NCI-H1105 treated with DMSO at 0.1 percent for 48 hours (cell line): ENCODE measurements at regions not wholly inside any gene's neighbourhood (a gene's known extent, or its start where the extent isn't known, plus 50 kb on each side); places are given as distances from the start of the nearest gene placed in this dataset.
"Not testable (repeated sequence)": the region's sequence is repeated elsewhere in the genome, so short reads cannot be mapped to it uniquely, and the experiment has no call there.

Source experiments
- DNase-seq: peaks from one replicate; lab custom pipeline; 2025; lab: John Stamatoyannopoulos, UW

- no peak for DNase-seq
Observed at GRCh38 chr2:84373391-84373790, 85.7 kb downstream of the SUCLG1 start.

- no peak for DNase-seq
Observed at GRCh38 chr2:84362541-84362940, 96.5 kb downstream of the SUCLG1 start.

GRCh38 chr2:84338069-84338468 lies 121.0 kb downstream of the SUCLG1 start:
- no peak for DNase-seq

DNA sequence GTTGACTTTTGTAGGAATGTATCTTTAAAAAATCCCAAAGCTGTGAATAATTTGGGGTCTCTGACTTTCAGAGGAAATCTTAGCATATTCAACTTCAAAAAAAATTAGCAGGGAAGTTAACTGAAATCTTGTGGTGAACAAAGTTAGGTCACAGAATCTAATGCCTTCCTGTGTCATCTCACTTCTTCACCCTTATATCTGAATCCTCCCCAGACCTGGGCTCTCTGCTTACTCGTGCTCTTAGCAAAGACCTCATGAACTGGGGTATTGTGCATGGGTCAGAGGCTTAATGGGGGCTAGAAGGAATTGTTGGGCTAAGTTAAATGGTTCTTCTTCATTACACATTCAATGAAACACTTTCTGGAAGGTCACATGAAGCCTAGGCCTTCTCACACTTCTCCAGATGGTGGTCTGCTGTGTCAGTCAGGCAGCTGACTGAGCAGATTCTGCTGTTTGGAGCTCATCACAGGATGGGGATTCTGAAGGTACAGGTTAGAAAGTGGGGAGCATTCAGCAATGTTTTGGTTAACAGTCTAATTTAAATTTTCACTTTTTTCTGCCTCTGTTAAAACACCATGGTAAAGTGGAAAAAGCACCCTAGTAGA lies 131.3 kb downstream of the SUCLG1 start:
- no peak for DNase-seq

DNA sequence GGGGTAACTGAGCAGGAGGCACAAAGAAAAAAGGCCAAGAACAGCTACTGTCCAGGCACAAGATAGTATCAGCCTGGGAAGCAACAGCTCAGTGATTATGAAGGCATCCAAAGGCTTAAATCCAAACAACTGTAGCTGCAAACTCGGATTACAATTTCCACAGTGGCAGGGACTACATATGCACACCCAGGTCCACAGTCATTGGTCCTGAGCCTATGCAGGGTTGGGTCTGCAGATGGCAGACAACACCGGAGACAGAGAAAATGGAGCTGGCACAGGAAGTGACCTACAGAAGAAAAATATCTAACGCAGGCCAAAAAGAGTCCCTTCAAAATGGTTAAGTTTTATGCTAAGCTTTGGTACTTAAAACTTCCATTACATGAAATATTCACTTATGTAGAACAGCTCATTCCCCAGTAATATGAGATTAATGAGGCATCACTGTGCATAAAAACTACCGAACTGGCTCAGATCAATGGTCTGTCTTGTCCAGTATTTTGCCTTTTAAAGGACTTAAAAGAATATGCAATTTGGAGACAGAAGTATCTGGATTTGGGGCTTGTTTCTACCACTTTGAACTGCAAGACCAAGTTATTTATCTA lies 132.1 kb downstream of the SUCLG1 start:
- no peak for DNase-seq

DNA sequence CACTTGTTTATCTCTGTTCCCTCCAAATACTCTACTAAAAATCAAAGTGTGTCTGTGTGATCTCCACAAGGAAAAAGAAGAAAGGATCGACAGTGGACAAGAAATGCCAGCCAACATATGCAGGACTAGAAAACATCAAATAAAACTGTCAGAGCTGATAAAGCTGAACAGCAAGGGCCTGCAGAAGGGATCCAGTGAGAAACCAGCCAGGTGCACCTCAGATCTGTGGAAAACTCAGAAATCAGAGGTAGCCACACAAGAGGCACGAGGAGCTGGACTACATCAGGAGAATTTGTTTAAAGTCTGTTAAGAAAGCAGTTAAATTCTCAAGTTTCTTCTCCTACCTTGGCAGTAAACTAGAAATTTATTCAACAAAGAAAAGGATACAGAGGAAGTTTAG lies 135.2 kb downstream of the SUCLG1 start:
- DNase-seq: no peak

DNA sequence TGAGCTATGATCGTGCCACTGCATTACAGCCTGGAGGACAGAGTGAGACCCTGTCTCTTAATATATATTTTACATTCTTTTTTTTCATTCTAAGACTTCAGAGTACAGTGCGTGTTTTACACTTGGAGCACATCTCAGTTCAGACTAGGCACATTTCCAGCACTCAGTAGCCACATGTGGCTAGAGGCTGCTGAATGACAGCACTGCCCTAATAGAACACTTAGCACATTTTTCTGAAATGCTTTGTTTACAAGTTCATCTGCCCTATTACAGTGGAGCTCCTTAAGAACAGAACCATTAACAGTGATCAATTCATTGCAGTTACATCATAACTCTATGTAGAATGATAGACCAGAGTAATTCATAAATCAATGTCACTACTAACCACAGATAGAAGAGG lies 138.1 kb downstream of the SUCLG1 start:
- no peak for DNase-seq

- DNase-seq: no peak
Observed at GRCh38 chr2:84319581-84319980, 139.5 kb downstream of the SUCLG1 start.

GRCh38 chr2:84317135-84317534 lies 141.9 kb downstream of the SUCLG1 start:
- DNase-seq: no peak

GRCh38 chr2:84314901-84315330 lies 144.2 kb downstream of the SUCLG1 start:
- peak; percentile 56 for DNase-seq

- DNase-seq: no peak
Observed at GRCh38 chr2:84314250-84314649, 144.8 kb downstream of the SUCLG1 start.

DNA sequence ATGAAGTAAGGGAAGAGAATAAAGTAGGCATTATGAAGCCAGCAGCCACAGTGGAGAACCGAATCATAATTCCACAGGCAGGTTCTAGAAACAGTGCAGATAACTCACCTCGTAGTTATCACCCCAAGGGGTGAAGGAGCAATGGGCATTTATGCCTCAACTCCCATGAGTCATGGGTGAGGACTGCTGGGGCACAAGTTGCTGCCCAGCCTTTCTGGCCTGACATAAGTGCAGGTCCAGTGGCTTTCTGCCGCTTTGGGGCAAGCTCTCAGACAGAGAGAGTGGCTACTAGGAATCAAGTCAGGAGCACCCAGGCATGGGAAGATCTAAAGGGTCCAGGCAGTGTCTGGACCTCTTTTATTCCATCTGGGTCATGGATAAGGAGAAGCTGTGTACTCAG lies 149.8 kb downstream of the SUCLG1 start:
- no peak for DNase-seq

DNA sequence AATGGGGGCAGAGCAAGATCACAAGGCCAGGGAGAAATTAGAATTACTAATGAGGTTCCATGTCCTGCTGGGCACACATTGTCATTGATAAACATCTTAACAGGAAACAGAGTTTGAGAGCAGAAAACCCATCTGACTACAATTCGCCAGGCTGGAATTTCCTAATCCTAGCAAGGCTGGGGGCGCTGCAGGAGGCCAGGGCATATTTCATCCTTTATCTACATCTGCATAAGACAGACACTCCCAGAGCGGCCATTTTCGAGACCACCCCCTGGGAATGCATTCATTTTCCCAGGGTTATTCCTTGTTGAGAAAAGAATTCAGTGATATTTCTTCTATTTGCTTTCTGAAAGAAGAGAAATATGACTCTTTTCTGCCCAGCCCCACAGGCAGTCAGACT lies 152.7 kb downstream of the SUCLG1 start:
- no peak for DNase-seq

DNA sequence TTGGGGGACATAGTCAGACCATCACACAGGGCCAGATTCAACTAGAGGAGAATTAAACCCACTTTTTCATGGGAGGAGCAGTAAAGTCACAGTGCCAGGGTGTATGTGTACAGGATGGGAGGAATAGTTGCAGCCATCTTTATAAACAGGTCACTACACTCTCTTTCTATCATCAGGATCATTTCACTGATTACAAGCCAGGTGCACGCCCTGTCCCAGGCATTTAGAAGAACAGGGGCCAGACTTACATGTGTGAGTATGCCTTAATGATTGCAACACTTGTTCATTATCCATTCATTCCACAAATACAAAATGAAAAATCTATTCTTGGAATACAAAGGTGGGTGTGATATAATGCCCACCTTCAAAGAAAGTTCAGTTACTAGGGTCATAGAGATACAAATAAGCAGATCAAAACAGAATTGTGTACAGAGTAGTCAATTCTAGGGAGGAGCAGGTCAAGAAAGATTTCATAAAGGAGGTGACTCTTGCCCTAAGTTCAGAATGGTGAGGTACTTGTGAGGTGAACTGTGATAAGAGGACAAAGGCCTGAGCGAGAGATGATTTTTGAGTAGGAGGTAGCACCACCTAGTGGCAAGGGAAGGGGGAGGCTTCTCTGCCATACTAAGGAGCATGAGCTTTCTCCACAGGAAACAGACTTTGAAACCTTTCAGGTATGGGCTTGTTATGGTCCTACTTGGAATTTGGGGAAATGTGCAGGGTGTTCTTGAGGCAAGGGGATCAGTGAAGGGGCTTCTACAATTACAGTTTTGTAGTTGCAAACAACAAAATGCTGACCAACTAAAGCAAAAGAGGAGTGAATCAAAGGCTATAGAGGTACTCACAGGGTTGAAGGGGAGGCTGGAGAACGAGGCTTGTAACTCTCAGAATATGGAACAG lies 156.3 kb downstream of the SUCLG1 start:
- DNase-seq: peak; percentile 37

GRCh38 chr2:84301717-84302116 lies 157.4 kb downstream of the SUCLG1 start:
- no peak for DNase-seq

DNA sequence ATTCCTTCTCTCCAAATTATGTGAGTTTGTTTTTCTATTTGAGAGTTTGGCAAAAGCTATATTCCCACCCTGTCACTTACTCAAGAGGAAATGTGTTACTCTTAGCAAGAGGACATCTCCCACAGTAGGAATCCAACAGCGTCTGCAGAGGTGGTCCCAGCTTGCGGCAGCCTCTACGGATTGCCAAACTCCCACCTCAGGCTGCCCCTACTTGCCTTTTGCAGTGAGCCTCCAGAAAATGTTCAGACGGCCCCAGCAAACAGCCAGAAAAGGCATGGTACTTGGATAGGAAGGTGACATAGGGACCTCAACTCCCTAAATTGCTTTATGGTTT lies 158.4 kb downstream of the SUCLG1 start:
- DNase-seq: no peak

DNA sequence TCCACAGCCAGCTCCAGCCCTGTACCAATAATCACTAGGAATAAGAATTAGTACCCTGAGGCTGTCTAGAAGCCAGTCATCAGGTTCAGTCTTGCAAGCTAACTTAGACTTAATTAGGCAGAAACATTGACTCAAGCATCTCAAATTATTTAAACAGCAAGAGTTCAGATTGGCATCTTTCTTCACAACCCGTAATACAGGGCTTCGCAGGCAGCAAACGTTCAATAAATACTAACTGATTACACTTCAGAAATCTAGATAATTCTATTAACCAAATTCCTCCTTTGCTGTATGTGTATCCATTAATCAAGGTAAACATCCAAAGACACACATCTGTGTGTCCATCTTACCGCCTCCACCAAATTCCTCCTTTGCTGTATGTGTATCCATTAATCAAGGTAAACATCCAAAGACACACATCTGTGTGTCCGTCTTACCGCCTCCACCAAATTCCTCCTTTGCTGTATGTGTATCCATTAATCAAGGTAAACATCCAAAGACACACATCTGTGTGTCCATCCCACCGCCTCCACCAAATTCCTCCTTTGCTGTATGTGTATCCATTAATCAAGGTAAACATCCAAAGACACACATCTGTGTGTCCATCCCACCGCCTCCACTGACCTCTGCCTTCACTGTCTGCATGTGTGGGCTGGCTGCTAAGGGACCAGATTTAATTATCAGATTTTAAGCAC lies 158.9 kb downstream of the SUCLG1 start:
- DNase-seq: not testable (repeated sequence)

- DNase-seq: no peak
Observed at GRCh38 chr2:84299211-84299775, 159.8 kb downstream of the SUCLG1 start.

DNA sequence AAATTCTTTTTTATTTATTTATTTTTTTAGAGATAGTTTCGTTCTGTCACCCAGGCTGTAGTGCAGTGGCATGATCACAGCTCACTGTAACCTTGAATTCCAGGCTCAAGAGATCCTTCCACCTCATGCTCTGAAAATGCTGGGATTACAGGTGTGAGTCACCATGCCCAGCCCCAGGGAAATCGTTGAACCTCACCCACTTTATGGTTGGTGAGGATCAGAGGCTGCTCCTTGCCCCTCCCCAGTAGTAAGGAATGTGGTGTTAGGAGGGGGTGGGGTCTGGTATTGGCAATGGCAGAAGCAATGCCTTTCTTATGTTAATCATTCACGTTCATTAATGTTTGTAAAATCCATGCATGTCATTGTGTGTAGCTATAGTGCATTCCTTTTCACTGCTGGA lies 161.9 kb downstream of the SUCLG1 start:
- no peak for DNase-seq

GRCh38 chr2:84293791-84294380 lies 165.2 kb downstream of the SUCLG1 start:
- DNase-seq: no peak

- DNase-seq: no peak
Observed at GRCh38 chr2:84292545-84292944, 166.5 kb downstream of the SUCLG1 start.

DNA sequence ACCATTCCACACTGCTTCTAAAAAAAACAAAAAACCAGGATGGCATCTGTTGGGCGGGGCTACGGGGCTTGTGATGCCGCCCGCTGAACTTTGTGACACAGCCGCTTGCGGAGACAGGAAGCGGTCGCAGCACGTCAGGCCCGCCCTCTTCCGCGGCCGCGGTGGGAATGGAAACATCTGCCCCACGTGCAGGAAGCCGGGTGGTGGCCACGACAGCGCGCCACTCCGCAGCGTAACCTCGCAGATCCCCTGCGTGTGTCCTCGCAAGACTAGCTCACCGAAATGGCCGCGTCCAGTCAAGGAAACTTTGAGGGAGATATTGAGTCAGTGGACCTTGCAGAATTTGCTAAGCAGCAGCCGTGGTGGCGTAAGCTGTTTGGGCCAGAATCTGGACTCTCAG lies 168.5 kb downstream of the SUCLG1 start:
- no peak for DNase-seq
